ENCODE measurements at regions not wholly inside any gene's neighbourhood (a gene's known extent, or its start where the extent isn't known, plus 50 kb on each side); places are given as distances from the start of the nearest gene placed in this dataset.
A peak's percentile ranks its signal among the peaks of the same experiment; 100 is the strongest.

GRCh38 chr15:97652041-97652440 lies 308.5 kb upstream of the ARRDC4 start:
- H3K27me3 ChIP-seq (ENCODE audit: control insufficient read depth in 3 of 3, insufficient read depth in 3 of 3, low read length in 2 of 3), result peaks cover 0 to 28% (median 22%) of the 10 kb centered on the region in 3 donors
- ATAC-seq (ENCODE audit: insufficient read depth, low FRiP score) (no peak), DNase-seq (no peak)
- no peak overlapping the region for H3K9ac ChIP-seq (ENCODE audit: insufficient read depth in 1 of 2, low read length in 2 of 2)
- H3K4me3 ChIP-seq, result no peak overlapping the region
- peaks cover 0 to 5% (median 0%) of the 10 kb centered on the region in 4 donors for H3K9me3 ChIP-seq (ENCODE audit: control insufficient read depth in 4 of 4, insufficient read depth in 3 of 4, low read length in 3 of 4)
- TF ChIP-seq, protein P1, sequence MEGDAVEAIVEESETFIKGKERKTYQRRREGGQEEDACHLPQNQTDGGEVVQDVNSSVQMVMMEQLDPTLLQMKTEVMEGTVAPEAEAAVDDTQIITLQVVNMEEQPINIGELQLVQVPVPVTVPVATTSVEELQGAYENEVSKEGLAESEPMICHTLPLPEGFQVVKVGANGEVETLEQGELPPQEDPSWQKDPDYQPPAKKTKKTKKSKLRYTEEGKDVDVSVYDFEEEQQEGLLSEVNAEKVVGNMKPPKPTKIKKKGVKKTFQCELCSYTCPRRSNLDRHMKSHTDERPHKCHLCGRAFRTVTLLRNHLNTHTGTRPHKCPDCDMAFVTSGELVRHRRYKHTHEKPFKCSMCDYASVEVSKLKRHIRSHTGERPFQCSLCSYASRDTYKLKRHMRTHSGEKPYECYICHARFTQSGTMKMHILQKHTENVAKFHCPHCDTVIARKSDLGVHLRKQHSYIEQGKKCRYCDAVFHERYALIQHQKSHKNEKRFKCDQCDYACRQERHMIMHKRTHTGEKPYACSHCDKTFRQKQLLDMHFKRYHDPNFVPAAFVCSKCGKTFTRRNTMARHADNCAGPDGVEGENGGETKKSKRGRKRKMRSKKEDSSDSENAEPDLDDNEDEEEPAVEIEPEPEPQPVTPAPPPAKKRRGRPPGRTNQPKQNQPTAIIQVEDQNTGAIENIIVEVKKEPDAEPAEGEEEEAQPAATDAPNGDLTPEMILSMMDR (IDR thresholded peaks at IDR 0.05; ENCODE audit: control extremely low read depth, extremely low read depth), result no peak
- 54 to 57% methylated on average over 3 of the region's 3 CpGs for WGBS, 2 donors
- no peak overlapping the region for H3K27ac ChIP-seq (ENCODE audit: low read depth in 1 of 2, low read length in 1 of 2)
- peaks cover 0 to 9% (median 0%) of the 10 kb centered on the region in 5 donors for H3K4me1 ChIP-seq (ENCODE audit: control insufficient read depth in 5 of 5, insufficient read depth in 5 of 5, low read length in 5 of 5)
- H3K36me3 ChIP-seq (ENCODE audit: control insufficient read depth in 4 of 4, insufficient read depth in 4 of 4, low read length in 4 of 4), result no peaks in the 10 kb centered on the region

DNA sequence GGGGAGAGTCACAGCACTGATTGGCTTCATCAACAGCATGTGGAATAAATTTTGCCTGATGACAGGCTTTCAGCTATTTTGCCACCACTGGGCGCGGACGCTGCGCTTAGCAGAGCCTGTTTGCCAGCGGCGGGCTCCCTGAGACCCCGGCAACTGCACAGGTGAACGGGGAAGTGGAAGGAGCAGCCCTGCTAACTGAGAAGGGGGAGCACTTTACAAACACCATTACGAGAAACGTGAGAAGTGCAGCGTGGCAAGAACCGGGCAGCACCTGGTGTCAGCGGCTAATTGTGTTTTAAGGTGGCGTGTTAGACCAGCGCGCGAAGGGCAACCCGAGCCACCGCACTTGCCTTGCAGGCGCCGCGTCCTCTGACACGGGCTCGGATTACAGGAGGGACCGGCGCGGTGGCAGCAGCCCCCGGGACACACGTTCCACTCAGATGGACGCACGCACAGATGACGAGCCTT lies 307.8 kb upstream of the ARRDC4 start:
- peaks cover 0 to 28% (median 22%) of the 10 kb centered on the region in 3 donors for H3K27me3 ChIP-seq (ENCODE audit: control insufficient read depth in 3 of 3, insufficient read depth in 3 of 3, low read length in 2 of 3)
- no peak overlapping the region for H3K9ac ChIP-seq (ENCODE audit: insufficient read depth in 1 of 2, low read length in 2 of 2)
- ATAC-seq (ENCODE audit: insufficient read depth, low FRiP score) (no peak), DNase-seq (peak; percentile 1 to 16 (median 14))
- TF ChIP-seq, protein P1 (IDR thresholded peaks at IDR 0.05; ENCODE audit: control extremely low read depth, extremely low read depth), result no peak
- H3K4me3 ChIP-seq, result no peak overlapping the region
- no peaks in the 10 kb centered on the region for H3K36me3 ChIP-seq (ENCODE audit: control insufficient read depth in 4 of 4, insufficient read depth in 4 of 4, low read length in 4 of 4)
- 7 to 15% methylated on average over 32 of the region's 32 CpGs for WGBS, 2 donors
- peaks cover 0 to 5% (median 0%) of the 10 kb centered on the region in 4 donors for H3K9me3 ChIP-seq (ENCODE audit: control insufficient read depth in 4 of 4, insufficient read depth in 3 of 4, low read length in 3 of 4)
- peaks cover 0 to 9% (median 0%) of the 10 kb centered on the region in 5 donors for H3K4me1 ChIP-seq (ENCODE audit: control insufficient read depth in 5 of 5, insufficient read depth in 5 of 5, low read length in 5 of 5)
- H3K27ac ChIP-seq (ENCODE audit: low read depth in 1 of 2, low read length in 1 of 2), result no peak overlapping the region

GRCh38 chr15:97653896-97654295 lies 306.6 kb upstream of the ARRDC4 start:
- DNase-seq (no peak), ATAC-seq (ENCODE audit: insufficient read depth, low FRiP score) (no peak)
- TF ChIP-seq, protein P1 (IDR thresholded peaks at IDR 0.05; ENCODE audit: control extremely low read depth, extremely low read depth), result no peak
- Histone ChIP-seq H3K9me3 (ENCODE audit: control insufficient read depth in 4 of 4, insufficient read depth in 3 of 4, low read length in 3 of 4) (peaks cover 0 to 5% (median 0%) of the 10 kb centered on the region in 4 donors), H3K27me3 (ENCODE audit: control insufficient read depth in 3 of 3, insufficient read depth in 3 of 3, low read length in 2 of 3) (peaks cover 0 to 28% (median 22%) of the 10 kb centered on the region in 3 donors), H3K4me3 (no peak overlapping the region), H3K36me3 (ENCODE audit: control insufficient read depth in 4 of 4, insufficient read depth in 4 of 4, low read length in 4 of 4) (no peaks in the 10 kb centered on the region), H3K4me1 (ENCODE audit: control insufficient read depth in 5 of 5, insufficient read depth in 5 of 5, low read length in 5 of 5) (peaks cover 0 to 9% (median 0%) of the 10 kb centered on the region in 5 donors), H3K9ac (ENCODE audit: insufficient read depth in 1 of 2, low read length in 2 of 2) (no peak overlapping the region), H3K27ac (ENCODE audit: low read depth in 1 of 2, low read length in 1 of 2) (no peak overlapping the region)
- WGBS, 2 donors, result 89 to 90% methylated on average over 1 of the region's 1 CpG

Measured in lung (tissue), 11 donors.